ENCODE measurements at regions not wholly inside any gene's neighbourhood (a gene's known extent, or its start where the extent isn't known, plus 50 kb on each side); places are given as distances from the start of the nearest gene placed in this dataset.
A peak's percentile ranks its signal among the peaks of the same experiment; 100 is the strongest.
"Not testable (repeated sequence)": the region's sequence is repeated elsewhere in the genome, so short reads cannot be mapped to it uniquely, and the experiment has no call there.

GRCh38 chr13:30816736-30817135 is 81.4 kb downstream of the ALOX5AP start:
- intact Hi-C loops (cut with DNase I) = no loop called here
- no peak for ATAC-seq
- DNase-seq = no peak

- DNase-seq = peak; percentile 71
- intact Hi-C loops (cut with DNase I) = no loop called here
- ATAC-seq = peak; percentile 86 to 97
Observed at GRCh38 chr13:30818323-30818960, 83.1 kb downstream of the ALOX5AP start.

DNA sequence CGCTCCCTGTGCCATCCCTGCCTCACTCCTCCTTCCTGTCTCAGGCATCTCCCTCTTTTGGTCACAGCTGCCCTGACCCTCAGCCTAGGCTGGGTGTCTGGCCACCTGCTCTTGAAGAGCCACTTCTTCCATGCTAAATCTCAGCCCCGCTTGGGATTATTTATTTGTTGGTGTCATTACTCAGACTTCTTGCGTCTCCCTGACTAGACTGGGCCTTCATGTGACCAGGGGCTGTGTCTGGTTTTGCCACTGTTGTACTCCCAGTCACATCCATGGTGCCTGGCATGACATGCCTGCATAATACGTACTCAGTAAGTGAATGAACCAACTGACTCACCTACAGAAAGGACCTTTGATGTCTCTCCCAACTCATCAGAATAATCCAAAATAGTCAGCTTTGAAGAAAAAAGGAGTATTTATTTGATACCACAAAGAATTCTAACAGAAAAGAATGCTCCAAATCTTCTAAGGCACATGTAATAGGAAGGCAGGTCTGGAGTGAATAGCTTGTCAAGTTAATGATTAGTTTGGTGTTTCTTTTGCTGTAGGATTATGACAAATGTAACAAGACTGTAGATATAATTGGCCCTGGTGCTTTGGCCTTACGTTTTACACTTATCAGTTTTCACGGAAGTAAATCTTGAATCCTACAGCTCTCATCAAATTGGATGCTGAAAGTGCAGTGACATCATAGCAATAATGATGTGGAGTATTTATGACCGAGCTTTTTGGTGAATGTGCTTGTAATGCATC is 84.0 kb downstream of the ALOX5AP start:
- no peak for DNase-seq
- intact Hi-C loops (cut with DNase I) = no loop called here
- peak in 1 of 2 donors; percentile 39 for ATAC-seq

DNA sequence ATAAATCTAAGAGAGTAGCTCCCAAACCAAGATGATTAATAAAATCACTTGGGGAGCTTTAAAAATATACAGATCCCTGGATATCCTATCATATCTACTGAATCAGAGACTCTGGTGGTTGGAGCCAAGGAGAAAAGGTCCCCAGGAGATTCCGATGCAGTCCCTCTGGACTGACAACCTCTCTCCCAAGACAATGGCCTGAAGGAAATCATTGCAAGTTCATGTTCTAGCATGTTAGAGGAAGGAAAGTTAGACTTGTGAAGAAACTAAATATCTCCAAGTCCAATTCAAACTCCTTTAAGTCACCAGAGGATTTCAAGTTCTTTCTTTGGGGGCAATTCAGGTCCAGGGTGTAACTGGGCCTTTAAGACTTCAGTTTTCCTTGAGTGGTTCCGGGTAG is 84.7 kb upstream of the MEDAG start:
- DNase-seq (no peak), ATAC-seq (no peak)
- intact Hi-C loops (cut with DNase I) = no loop called here

DNA sequence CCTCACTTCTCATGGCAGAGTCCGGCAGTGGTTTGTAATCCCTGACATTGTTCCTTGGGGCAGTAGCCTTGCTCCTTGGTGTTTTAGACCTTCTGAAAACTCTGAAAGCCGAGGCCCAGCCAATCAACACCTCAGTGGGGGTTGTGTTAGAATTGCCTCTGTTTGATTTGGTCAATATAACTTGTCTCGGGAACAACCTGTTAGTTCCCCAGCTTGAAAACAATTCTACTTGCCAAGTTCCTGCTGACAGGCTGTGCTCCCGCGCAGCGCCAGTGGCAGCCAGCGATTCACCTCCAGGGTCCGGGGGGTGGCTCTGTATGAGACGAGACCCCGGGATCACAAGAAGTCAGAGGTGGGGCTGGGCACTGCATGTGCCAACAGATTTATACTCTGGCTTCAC is 81.4 kb upstream of the MEDAG start:
- ATAC-seq (no peak), DNase-seq (no peak)
- intact Hi-C loops (cut with DNase I) = no loop called here

GRCh38 chr13:30826911-30827577 is 79.0 kb upstream of the MEDAG start:
- ATAC-seq = no peak
- DNase-seq = no peak
- intact Hi-C loops (cut with DNase I) = no loop called here

DNA sequence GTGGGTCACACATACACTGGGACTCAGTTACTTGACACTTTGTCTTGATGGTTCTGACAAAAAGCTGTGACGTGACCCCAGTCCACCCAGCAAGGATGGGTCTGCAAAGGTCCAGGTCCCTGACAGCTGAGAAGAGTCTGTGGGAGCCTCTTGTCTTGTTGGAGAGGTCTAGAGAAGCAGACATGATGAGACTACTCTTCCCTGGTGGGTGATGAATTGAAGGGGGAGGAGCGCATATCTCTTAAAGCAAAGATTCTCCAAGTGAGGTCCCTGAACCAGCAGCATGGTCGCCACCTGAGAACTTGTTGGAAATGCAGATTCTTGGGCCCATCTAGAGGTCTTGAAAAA is 78.5 kb upstream of the MEDAG start:
- intact Hi-C loops (cut with DNase I) = no loop called here
- no peak for ATAC-seq
- DNase-seq = no peak

GRCh38 chr13:30829145-30829832 is 76.8 kb upstream of the MEDAG start:
- ATAC-seq (peak in 1 of 2 donors; percentile 63), DNase-seq (no peak)
- intact Hi-C loops (cut with DNase I) = no loop called here

DNA sequence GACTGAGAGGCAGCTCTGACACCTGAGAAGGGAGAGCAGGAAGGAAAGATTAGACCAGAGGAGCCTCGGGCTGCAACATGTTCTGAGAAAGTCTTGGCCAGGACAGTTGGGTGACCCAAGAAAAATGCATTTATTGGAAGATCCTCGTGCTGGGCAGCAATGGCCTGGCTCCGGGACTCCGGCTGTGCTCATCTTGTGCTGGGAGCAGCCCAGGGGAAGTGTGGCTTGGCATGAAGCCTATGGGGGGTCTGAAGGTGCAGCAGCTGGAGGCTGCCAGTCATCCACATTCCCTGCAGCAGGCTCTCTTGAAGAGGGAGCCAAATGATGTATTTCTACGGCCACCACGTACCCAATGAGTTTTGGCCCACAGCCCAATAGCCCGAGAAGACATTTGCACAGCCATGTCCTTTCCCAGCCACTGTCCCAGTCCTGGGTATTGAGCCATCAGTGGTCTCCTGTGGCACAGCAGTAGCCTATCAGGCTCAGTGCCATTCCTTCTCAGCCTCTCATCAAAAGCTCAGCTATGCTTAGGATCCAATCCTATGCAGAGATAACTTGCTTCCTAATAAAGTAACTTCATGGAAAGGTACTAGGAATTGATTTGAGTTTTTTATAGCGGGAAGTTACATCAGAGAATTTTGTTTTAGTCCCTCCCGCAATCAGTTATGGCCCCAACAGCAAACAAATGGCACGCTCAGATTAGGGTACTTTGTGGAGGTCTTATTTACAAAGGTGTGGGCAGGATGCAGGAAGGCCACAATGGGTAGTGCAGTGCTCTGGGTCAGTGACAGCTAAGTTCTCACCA is 76.0 kb upstream of the MEDAG start:
- intact Hi-C loops (cut with DNase I) = no loop called here
- ATAC-seq (no peak), DNase-seq (no peak)

- no peak for ATAC-seq
- intact Hi-C loops (cut with DNase I) = no loop called here
- DNase-seq = no peak
Observed at GRCh38 chr13:30830638-30830965, 75.5 kb upstream of the MEDAG start.

DNA sequence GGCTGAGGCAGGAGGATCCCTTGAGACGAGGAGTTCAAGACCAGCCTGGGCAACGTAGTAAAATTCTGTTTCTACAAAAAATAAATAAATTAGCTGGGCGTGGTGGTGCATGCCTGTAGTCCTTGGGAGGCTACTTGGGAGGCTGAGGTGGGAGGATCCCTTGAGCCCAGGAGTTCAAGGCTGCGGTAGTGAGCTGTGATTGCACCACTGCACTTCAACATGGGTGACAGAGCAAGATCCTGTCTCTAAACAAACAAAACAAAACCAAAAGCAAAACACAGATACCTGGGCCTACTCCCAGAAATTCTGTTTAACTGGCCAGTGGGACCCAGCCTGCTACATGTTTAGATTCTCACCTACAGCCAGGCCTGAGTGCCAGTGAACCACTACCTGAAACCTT is 74.6 kb upstream of the MEDAG start:
- intact Hi-C loops (cut with DNase I) = no loop called here
- ATAC-seq (no peak), DNase-seq (no peak)

- intact Hi-C loops (cut with DNase I) = no loop called here
- no peak for DNase-seq
- no peak for ATAC-seq
Observed at GRCh38 chr13:30832377-30832776, 73.7 kb upstream of the MEDAG start.

DNA sequence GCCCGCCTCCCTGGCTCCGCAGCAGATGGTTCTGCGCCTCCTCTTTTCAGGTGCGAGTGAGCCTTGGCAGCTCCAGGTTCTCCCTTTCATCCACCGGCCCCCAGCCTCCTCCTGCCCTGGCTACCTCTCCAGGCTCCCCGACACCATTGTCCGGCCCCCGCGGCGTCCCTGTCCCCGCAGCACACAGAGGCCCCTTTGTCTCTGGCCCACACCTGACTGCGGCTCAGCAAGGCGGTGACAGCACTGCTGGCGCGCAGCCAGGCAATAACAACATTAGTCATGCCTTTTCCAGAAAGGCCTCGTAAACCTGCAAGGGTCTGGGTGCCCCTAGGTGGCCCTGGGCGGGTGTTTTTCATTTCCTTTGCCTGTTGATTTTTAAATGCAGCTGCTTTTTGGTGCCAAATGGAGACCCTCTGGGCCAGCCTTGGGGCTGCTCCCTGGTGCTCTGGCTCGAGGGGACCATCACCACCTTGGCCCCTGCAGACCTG is 73.2 kb upstream of the MEDAG start:
- intact Hi-C loops (cut with DNase I) = no loop called here
- ATAC-seq = peak in 1 of 2 donors; percentile 41
- peak; percentile 53 for DNase-seq

DNA sequence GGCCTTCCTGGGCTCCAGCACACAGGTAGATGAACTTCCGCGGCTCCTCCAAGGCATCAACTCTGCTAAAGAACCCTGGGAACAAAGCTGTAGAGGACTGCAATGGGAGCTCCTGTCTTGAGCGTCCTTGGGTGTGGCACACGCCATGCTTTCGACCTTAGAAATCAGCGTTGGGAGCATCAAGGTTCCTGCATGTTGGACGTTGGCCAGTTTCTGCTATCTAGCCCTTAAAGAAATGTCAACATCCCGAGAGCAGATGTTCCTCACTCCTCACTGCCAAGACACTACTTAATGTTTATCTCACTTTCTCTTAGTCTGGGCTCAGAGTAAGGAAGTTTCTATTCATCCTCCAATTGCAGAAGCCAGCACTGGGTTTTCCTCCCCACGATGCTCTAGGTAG is 70.6 kb upstream of the MEDAG start:
- no peak for ATAC-seq
- intact Hi-C loops (cut with DNase I) = no loop called here
- DNase-seq = no peak

DNA sequence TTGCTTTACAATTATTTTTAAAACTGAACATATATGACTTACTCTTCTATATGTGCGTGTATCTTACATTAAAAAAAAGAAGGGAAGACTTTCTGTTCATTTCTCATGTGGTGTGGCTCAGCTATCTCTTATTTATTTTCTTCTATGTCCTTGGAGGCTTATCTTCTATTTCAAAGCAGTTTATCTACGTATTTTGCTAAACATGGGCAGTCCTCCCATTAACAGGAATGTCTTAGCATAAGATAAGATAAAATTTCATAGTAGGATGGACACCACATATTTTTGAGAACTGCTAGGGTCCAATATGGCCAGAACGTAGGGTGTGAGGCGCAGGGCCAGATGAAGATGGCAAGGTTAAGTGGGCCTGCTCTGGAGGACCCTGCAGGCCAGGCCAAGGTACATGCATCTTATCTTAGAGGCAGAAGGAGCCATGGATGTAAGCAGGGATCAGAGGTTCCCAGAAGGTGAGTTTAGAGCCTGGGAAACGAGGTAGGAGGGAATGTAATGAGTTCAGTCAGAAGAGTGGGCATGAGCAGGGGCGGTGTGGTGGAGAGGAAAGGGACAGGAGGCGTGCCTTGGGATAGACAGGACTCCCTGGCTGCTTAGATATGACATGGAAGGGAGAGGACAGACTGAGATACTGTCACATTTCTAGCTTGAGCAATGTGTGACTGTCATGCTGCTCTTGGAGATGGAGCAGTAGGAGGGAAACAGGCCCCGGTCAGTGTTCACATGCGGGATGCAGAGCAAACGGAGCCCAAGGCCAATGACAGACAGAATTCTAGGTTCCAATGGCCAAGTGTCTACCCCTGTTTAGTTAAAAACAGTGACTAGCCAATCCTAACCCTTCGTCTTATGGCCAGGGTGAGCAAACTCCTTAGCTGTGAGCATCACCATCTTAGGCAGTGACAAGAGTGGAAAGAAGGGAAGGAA is 68.6 kb upstream of the MEDAG start:
- ATAC-seq = no peak
- intact Hi-C loops (cut with DNase I) = no loop called here
- no peak for DNase-seq

- intact Hi-C loops (cut with DNase I); ATAC-seq; DNase-seq: not testable (repeated sequence)
Observed at GRCh38 chr13:30839636-30840035, 66.4 kb upstream of the MEDAG start.

DNA sequence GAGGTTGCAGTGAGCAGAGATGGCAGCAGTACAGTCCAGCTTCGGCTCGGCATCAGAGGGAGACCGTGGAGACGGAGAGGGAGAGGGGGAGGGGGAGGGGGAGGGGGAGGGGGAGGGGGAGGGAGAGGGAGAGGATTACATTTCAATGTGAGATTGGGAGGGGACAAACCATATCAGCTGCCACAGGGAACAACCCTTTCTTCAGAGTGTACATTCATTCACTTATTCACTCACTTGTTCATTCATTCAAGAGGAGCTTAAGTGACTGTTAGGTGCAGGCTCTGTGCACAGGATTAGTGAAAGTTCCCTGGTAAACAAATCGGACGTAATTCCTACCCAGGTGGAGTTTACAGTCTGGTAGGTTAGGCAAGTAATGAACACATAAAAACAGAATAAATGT is 65.6 kb upstream of the MEDAG start:
- intact Hi-C loops (cut with DNase I) = no loop called here
- ATAC-seq = no peak
- DNase-seq = no peak

GRCh38 chr13:30841154-30841553 is 64.9 kb upstream of the MEDAG start:
- DNase-seq (no peak), ATAC-seq (no peak)
- intact Hi-C loops (cut with DNase I) = no loop called here
